ENCODE measurements at regions not wholly inside any gene's neighbourhood (a gene's known extent, or its start where the extent isn't known, plus 50 kb on each side); places are given as distances from the start of the nearest gene placed in this dataset.

DNA sequence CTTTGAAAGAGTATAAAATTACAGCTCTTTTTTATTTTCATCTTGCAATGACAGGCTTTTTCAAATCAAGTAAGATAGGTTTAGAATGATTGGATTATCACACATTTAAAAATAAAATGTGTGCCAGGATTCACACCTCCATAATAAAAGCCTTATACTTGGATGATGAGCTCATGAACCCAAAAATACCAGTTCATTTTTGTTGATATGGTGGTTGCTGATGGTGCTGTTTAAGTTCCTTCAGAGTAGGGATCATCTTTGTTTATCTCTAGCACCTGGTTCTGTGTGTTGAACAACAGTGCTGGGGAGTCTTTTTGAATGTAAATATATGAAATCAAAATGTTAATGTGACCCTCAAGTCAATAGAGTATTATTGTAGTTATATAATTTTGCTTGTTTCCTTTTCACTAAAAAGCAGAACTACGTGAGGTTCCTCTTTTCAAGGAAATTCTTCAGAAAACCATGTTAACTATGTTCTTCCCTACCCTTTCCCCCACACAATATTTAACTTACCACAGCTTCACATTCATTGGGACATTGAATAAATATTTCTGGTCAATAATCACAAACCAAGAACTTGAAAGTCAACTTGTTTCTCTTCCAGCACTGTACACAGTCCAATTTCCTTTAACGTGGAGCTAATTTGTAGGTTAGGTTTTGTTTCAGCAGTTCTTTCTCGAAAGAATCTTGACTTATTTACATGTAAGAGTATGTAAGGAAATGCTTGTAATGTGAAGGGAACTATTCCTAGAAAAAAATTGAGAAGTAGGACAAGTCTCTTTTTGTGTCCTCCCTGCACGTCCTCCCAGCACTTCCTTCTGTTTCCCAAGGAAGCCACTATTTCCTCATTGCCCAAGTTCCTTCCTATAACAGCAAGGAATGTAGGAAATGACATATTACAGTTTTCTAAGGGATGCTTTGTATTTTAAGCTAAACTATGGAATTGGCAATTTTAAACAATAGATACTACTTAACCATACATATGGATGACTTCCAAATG lies 945.9 kb upstream of the CITED2 start:
- no peak for DNase-seq (ENCODE audit: low read depth)

GRCh38 chr6:140319209-140319608 lies 944.8 kb upstream of the CITED2 start:
- DNase-seq (ENCODE audit: low read depth), result no peak

DNA sequence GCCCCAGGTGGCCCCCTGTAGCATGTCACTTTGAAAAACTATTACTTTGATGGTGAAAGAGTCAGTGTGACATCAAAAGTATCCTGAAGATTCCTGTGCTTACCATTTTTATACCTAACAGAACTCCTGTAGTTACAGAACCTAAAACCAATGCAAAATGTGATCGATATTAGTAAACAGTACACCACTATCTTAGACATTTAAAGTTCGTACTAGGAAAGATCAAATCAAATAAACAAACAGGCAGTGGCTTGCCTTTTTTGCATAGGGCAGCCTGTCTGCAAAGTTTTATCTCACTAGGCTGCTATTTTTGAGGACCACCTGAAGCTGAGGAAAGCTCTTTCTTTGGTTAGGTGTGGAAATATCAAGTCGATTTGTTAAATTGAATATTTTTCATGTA lies 944.0 kb upstream of the CITED2 start:
- DNase-seq (ENCODE audit: low read depth), result no peak

- no peak for DNase-seq (ENCODE audit: low read depth)
Observed at GRCh38 chr6:140317950-140318349, 943.5 kb upstream of the CITED2 start.

DNA sequence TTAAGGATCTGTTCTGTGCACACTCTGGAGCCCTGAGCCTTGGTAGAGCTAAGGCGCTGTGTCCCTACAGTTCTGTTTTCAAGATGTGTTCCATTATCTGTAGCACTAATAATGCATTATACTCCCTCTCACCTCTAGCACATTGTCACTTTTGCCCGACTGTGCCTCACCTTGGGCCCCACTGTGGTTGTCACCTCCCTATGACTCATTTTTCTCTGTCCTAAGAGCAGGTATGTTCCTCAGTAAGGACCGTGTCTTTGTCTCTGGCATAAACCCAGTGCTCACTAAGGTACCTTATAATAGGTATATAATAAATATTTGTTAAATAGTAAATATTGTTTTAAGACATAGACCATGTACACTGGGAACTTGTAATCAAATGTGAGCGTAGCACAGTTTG lies 942.5 kb upstream of the CITED2 start:
- no peak for DNase-seq (ENCODE audit: low read depth)

DNA sequence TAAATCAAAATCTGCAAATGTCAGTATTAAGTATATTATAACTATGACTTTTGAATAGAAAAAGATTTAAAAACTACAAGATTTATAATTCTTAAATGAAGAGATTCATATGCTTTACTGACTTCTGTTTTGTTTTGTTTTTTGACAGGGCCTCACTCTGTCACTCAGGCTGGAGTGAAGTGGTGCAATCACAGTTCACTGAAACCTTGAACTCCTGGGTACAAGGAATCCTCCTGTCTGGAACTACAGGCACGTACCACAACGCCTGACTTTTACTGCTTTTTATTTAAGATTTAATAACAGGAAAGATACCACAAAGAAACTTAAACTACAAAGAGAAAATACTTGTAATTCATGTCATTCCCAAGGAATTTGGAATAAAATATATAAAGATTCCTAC lies 940.2 kb upstream of the CITED2 start:
- DNase-seq (ENCODE audit: low read depth), result no peak

- DNase-seq (ENCODE audit: low read depth), result no peak
Observed at GRCh38 chr6:140311146-140311545, 936.7 kb upstream of the CITED2 start.

DNA sequence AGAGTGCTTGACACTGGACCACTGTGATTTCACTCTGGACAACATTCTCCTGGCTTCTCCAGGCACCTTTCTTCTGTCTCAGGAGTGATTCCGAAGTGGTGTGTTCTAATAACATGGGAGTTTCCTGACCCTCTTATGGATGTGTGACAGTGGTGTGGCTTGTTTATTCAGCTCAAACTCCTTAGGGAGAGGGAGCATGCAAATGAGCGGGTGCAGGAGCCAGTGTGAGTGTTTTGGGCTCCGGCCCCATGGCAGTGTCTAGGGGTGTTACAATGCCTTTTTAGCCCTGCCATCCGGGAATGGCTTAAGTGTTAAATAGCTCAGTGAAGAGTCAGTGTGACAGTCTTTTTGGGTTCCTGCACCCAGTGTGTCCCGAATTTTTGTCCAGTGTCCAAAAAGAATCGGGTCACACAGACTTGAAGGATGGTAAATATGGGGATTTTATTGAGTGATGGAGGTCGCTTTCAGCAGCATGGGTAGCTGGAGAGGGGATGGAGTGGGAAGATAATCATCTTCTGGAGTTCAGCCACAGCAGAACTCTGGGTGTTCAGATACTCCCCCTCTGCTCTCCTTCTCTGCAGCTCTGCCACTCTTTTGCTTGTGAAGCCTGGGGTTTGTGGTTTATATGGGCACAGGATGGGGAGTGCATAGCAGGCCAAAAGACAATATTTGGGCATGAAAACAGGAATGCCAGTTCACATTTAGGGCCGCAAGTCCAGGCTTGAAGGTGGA lies 928.9 kb upstream of the CITED2 start:
- DNase-seq (ENCODE audit: low read depth), result no peak

DNA sequence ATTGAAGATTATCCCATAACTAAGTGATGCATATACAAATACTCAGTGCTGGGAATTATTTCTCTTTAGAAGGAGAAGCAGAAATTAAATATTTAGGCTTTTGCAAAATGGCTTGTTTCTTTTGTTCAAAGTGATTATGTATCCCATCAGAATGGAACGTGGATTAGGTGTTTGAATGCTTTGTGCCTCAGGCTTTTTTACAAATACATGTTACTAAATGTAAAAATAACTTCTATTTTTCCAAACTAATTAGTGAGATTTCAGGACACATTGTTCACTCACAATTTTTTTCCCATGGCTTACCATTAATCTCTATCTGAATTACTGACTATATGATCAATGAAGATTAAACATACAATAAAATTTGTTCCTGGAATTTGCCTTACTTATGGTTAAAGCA lies 925.9 kb upstream of the CITED2 start:
- no peak for DNase-seq (ENCODE audit: low read depth)

DNA sequence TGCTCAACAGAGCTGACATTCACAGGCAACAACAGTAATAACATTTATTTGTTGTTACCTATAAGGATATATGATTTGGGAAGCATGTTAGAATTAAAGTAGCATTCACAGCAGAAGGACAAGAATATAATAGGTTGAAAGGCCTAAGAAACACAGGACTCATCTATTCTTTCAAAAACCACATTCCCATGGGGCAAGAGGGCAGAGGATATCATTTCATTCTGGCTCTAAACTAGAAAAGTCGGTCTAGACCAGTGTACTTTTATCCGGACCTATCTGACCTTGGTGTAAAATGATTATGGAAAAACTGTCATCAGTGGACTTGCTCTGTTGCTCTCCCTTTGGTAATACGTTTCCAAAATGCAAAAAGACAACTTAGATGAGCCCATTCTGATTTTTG lies 914.7 kb upstream of the CITED2 start:
- no peak for DNase-seq (ENCODE audit: low read depth)

GRCh38 chr6:140285998-140286690 lies 911.7 kb upstream of the CITED2 start:
- no peak for DNase-seq (ENCODE audit: low read depth)

GRCh38 chr6:140285471-140285870 lies 911.0 kb upstream of the CITED2 start:
- no peak for DNase-seq (ENCODE audit: low read depth)

DNA sequence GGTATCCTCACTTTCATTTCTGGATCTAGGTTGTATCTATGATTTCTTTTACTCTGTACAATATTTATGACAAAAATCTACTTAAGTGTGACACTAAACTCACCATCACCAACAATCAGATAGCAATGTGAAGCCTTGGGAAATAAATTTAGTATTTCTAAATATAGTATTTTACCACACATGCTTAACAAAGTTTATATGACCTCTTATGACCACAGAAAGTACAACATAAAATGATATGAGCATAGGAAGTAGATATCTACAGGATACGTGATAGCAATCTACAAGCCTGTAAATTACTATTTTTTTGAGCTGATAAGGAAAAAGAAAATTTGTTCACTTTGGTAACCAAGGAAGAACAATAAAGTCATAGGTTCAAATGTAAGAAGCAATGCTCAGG lies 910.4 kb upstream of the CITED2 start:
- DNase-seq (ENCODE audit: low read depth), result no peak

- DNase-seq (ENCODE audit: low read depth), result no peak
Observed at GRCh38 chr6:140283197-140283596, 908.7 kb upstream of the CITED2 start.

GRCh38 chr6:140281767-140282166 lies 907.3 kb upstream of the CITED2 start:
- no peak for DNase-seq (ENCODE audit: low read depth)

DNA sequence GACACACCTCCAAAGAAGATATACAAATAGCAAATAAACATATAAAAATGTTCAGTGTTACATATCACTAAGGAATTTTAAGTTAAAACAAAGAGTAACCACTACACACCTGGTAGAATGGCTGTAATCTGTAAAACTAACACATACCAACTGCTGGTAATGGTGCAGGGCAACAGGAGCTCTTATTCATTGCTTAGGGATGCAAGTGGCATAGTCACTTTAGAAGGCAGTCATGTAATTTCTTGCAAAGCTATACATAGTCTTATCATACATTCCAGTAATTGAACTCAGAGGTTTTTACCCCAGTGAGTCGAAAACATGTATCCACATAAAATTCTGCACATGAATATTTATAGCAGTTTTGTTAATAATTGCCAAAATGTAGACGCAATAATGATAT lies 906.8 kb upstream of the CITED2 start:
- no peak for DNase-seq (ENCODE audit: low read depth)

DNA sequence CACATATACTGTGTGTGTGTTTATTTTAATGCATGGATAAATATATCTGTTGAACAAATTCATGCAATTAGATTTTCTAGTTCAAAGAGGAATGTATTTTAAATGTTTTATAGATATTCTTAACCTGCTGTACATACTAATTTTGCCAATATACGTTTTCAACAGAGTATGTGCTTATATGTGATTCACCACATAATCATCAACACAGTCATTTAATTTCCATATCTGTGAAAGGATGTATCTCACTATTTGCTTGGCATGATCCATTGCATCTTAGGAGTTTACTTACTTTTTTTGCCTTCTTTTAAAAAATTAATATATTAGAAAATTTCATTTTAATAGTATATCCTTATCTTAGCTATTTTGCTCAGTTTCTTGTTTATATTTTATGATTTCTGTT lies 902.3 kb upstream of the CITED2 start:
- DNase-seq (ENCODE audit: low read depth), result no peak

- DNase-seq (ENCODE audit: low read depth), result no peak
Observed at GRCh38 chr6:140276133-140276532, 901.7 kb upstream of the CITED2 start.

DNA sequence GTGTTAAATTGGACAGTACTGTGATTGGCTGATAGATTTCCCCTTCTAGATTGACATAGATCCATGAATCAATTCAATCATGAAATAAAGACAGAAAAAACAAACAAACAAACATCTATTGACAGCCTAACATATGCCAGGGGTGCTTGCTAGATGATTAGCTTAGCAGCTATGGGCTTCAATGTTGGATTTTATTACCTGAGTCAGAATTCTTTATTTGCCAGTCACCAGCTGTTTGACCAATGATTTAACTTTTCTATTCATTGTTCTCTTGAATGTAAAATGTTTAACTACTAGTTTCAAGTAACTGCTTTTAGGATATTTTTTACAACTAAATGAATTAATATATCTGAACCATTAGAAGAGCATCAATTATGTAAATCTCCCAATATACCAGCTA lies 901.3 kb upstream of the CITED2 start:
- no peak for DNase-seq (ENCODE audit: low read depth)

- no peak for DNase-seq (ENCODE audit: low read depth)
Observed at GRCh38 chr6:140274548-140274947, 900.1 kb upstream of the CITED2 start.

GRCh38 chr6:140271759-140272377 lies 897.4 kb upstream of the CITED2 start:
- no peak for DNase-seq (ENCODE audit: low read depth)

GRCh38 chr6:140269591-140270165 lies 895.2 kb upstream of the CITED2 start:
- DNase-seq (ENCODE audit: low read depth), result no peak
